ENCODE measurements at regions not wholly inside any gene's neighbourhood (a gene's known extent, or its start where the extent isn't known, plus 50 kb on each side); places are given as distances from the start of the nearest gene placed in this dataset.

- TF ChIP-seq REST (IDR thresholded peaks at IDR 0.05; ENCODE audit: low read depth) = no peak
- TF ChIP-seq TCF12 (IDR thresholded peaks at IDR 0.05; ENCODE audit: low read depth) = no peak
- no peak for TF ChIP-seq FOXM1 (IDR thresholded peaks at IDR 0.05; ENCODE audit: borderline replicate concordance, low read depth)
- no peak for TF ChIP-seq TAF1 (IDR thresholded peaks at IDR 0.05; ENCODE audit: low read depth)
- TF ChIP-seq TEAD4 (IDR thresholded peaks at IDR 0.05) = no peak
- no peak for TF ChIP-seq CEBPB (IDR thresholded peaks at IDR 0.05)
- TF ChIP-seq, protein P1, sequence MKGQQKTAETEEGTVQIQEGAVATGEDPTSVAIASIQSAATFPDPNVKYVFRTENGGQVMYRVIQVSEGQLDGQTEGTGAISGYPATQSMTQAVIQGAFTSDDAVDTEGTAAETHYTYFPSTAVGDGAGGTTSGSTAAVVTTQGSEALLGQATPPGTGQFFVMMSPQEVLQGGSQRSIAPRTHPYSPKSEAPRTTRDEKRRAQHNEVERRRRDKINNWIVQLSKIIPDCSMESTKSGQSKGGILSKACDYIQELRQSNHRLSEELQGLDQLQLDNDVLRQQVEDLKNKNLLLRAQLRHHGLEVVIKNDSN (IDR thresholded peaks at IDR 0.05) = no peak
- no peak for TF ChIP-seq RAD21 (IDR thresholded peaks at IDR 0.05; ENCODE audit: low read depth)
- no peak for TF ChIP-seq CREB1 (IDR thresholded peaks at IDR 0.05; ENCODE audit: low read depth)
- TF ChIP-seq, protein P2, sequence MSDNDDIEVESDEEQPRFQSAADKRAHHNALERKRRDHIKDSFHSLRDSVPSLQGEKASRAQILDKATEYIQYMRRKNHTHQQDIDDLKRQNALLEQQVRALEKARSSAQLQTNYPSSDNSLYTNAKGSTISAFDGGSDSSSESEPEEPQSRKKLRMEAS (IDR thresholded peaks at IDR 0.05) = no peak
- TF ChIP-seq EP300 (IDR thresholded peaks at IDR 0.05; ENCODE audit: borderline replicate concordance) = no peak
- TF ChIP-seq NFIC (IDR thresholded peaks at IDR 0.05) = no peak
- TF ChIP-seq EGR1 (IDR thresholded peaks at IDR 0.05) = no peak
- no peak for TF ChIP-seq ZBTB7A (IDR thresholded peaks at IDR 0.05; ENCODE audit: low read depth)
- TF ChIP-seq YY1 (IDR thresholded peaks at IDR 0.05; ENCODE audit: low read depth) = no peak
Observed at GRCh38 chr14:95466506-95466905, 49.9 kb downstream of the SYNE3 start.

- TF ChIP-seq TEAD4 (IDR thresholded peaks at IDR 0.05) (no peak), REST (IDR thresholded peaks at IDR 0.05; ENCODE audit: low read depth) (no peak), YY1 (IDR thresholded peaks at IDR 0.05; ENCODE audit: low read depth) (no peak), RAD21 (IDR thresholded peaks at IDR 0.05; ENCODE audit: low read depth) (no peak), EGR1 (IDR thresholded peaks at IDR 0.05) (no peak), ZBTB7A (IDR thresholded peaks at IDR 0.05; ENCODE audit: low read depth) (no peak), EP300 (IDR thresholded peaks at IDR 0.05; ENCODE audit: borderline replicate concordance) (no peak), FOXM1 (IDR thresholded peaks at IDR 0.05; ENCODE audit: borderline replicate concordance, low read depth) (no peak), TCF12 (IDR thresholded peaks at IDR 0.05; ENCODE audit: low read depth) (no peak), NFIC (IDR thresholded peaks at IDR 0.05) (no peak), CREB1 (IDR thresholded peaks at IDR 0.05; ENCODE audit: low read depth) (no peak), CEBPB (IDR thresholded peaks at IDR 0.05) (no peak), TAF1 (IDR thresholded peaks at IDR 0.05; ENCODE audit: low read depth) (no peak)
- TF ChIP-seq, protein P1 (IDR thresholded peaks at IDR 0.05) = no peak
- TF ChIP-seq, protein P2 (IDR thresholded peaks at IDR 0.05) = no peak
Observed at GRCh38 chr14:95465936-95466335, 50.5 kb downstream of the SYNE3 start.

DNA sequence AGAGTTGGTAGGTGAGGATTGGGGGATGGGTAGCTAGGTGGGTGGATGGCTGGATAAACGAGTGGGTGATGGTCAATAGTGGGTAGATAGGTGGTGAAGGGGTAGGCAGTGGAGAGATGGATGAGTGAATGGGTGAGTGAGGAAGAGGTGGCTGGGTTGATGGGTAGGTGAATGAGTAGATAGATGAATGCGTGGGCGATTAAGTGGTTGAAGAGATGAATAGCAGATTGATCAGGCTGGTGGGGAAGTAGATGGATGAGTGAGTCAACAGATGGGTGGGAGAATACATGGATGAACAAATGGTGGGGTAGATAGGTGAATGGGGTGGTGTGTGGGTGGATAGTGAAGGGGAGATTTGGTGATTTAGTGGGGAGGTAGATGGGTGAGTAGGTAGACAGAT lies 51.1 kb downstream of the SYNE3 start:
- TF ChIP-seq NFIC (IDR thresholded peaks at IDR 0.05) (no peak), ZBTB7A (IDR thresholded peaks at IDR 0.05; ENCODE audit: low read depth) (no peak)

DNA sequence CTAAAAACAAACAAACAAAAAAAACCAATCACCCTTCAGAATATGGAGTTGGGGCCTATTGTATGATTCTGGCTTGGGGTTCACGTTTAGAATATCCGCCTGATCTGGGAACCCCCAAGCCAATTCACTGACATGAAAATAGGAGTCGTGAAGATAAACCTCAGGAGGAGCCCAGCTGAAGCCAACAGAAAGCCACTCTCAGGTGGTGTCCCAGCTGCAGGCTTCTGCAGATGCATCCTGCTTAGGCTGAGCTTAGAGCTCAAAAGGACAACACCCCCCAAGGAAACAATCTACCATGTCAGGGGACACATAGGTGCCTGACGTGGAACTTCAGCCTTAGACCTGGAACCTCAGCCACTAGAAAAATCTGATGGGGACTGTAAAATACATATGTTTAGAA lies 51.9 kb downstream of the SYNE3 start:
- TF ChIP-seq REST (IDR thresholded peaks at IDR 0.05; ENCODE audit: low read depth) (no peak), NFIC (IDR thresholded peaks at IDR 0.05) (no peak), ZBTB7A (IDR thresholded peaks at IDR 0.05; ENCODE audit: low read depth) (no peak), YY1 (IDR thresholded peaks at IDR 0.05; ENCODE audit: low read depth) (no peak), RAD21 (IDR thresholded peaks at IDR 0.05; ENCODE audit: low read depth) (no peak), TEAD4 (IDR thresholded peaks at IDR 0.05) (no peak)
- TF ChIP-seq, protein P2 (IDR thresholded peaks at IDR 0.05) = no peak

GRCh38 chr14:95464103-95464502 lies 52.3 kb downstream of the SYNE3 start:
- TF ChIP-seq, protein P1 (IDR thresholded peaks at IDR 0.05) = no peak
- TF ChIP-seq FOXM1 (IDR thresholded peaks at IDR 0.05; ENCODE audit: borderline replicate concordance, low read depth) = no peak
- TF ChIP-seq TAF1 (IDR thresholded peaks at IDR 0.05; ENCODE audit: low read depth) = no peak
- TF ChIP-seq REST (IDR thresholded peaks at IDR 0.05; ENCODE audit: low read depth) = no peak
- TF ChIP-seq, protein P2 (IDR thresholded peaks at IDR 0.05) = no peak
- TF ChIP-seq ZBTB7A (IDR thresholded peaks at IDR 0.05; ENCODE audit: low read depth) = no peak
- no peak for TF ChIP-seq TEAD4 (IDR thresholded peaks at IDR 0.05)
- no peak for TF ChIP-seq EGR1 (IDR thresholded peaks at IDR 0.05)
- no peak for TF ChIP-seq CREB1 (IDR thresholded peaks at IDR 0.05; ENCODE audit: low read depth)

All from Ishikawa (cell line).